ENCODE measurements at regions not wholly inside any gene's neighbourhood (a gene's known extent, or its start where the extent isn't known, plus 50 kb on each side); places are given as distances from the start of the nearest gene placed in this dataset.

- no peak for DNase-seq
Observed at GRCh38 chr6:165944002-165944466, 223.6 kb downstream of the TBXT start.

GRCh38 chr6:165941786-165942185, 225.9 kb downstream of the TBXT start:
- no peak for DNase-seq

GRCh38 chr6:165941249-165941775, 226.3 kb downstream of the TBXT start:
- no peak for DNase-seq

GRCh38 chr6:165940366-165940765, 227.3 kb downstream of the TBXT start:
- no peak for DNase-seq

GRCh38 chr6:165939601-165940290, 227.9 kb downstream of the TBXT start:
- no peak for DNase-seq

GRCh38 chr6:165939047-165939446, 228.6 kb downstream of the TBXT start:
- no peak for DNase-seq

GRCh38 chr6:165937564-165938358, 229.9 kb downstream of the TBXT start:
- DNase-seq, result no peak

GRCh38 chr6:165936660-165937059, 231.0 kb downstream of the TBXT start:
- DNase-seq, result no peak

GRCh38 chr6:165936096-165936495, 231.6 kb downstream of the TBXT start:
- no peak for DNase-seq

GRCh38 chr6:165931675-165932074, 236.0 kb downstream of the TBXT start:
- no peak for DNase-seq

- no peak for DNase-seq
Observed at GRCh38 chr6:165930668-165931214, 236.9 kb downstream of the TBXT start.

GRCh38 chr6:165929607-165930006, 238.0 kb downstream of the TBXT start:
- no peak for DNase-seq

GRCh38 chr6:165926378-165926777, 241.3 kb downstream of the TBXT start:
- no peak for DNase-seq

- no peak for DNase-seq
Observed at GRCh38 chr6:165925474-165926156, 242.0 kb downstream of the TBXT start.

- no peak for DNase-seq
Observed at GRCh38 chr6:165922309-165922794, 245.3 kb downstream of the TBXT start.

GRCh38 chr6:165920896-165921671, 246.6 kb downstream of the TBXT start:
- no peak for DNase-seq

- DNase-seq, result no peak
Observed at GRCh38 chr6:165917576-165917975, 250.1 kb downstream of the TBXT start.

GRCh38 chr6:165915022-165915770, 252.2 kb upstream of the PDE10A start:
- no peak for DNase-seq

- no peak for DNase-seq
Observed at GRCh38 chr6:165913676-165914570, 250.9 kb upstream of the PDE10A start.

Data from midbrain (tissue), 1 donor.